Upper lobe of right lung (tissue), 1 donor: ENCODE measurements at regions not wholly inside any gene's neighbourhood (a gene's known extent, or its start where the extent isn't known, plus 50 kb on each side); places are given as distances from the start of the nearest gene placed in this dataset.

Experiments used
- ATAC-seq: fragments of 200-7000 bp; cut with Tn5 transposase; one replicate; pipeline ENCODE4 v1.9.1; 2020; ENCODE audit warnings: mild to moderate bottlenecking, moderate library complexity
- DNase-seq: peaks from one replicate; pipeline ENCODE4 v3.0.0-alpha.2; 2020
- H3K27ac ChIP-seq: fragments of 200-600 bp; one replicate; pipeline ENCODE4 v1.8.0; 2022
- H3K27me3 ChIP-seq: fragments of 200-600 bp; one replicate; pipeline ENCODE4 v1.8.0; 2022; ENCODE audit warnings: mild to moderate bottlenecking
- H3K36me3 ChIP-seq: fragments of 200-600 bp; one replicate; pipeline ENCODE4 v1.8.0; 2022
- H3K4me1 ChIP-seq: fragments of 200-600 bp; one replicate; pipeline ENCODE4 v1.8.0; 2022
- H3K4me3 ChIP-seq: fragments of 200-600 bp; one replicate; pipeline ENCODE4 v1.8.0; 2022; ENCODE audit warnings: mild to moderate bottlenecking
- H3K9me3 ChIP-seq: fragments of 200-600 bp; one replicate; pipeline ENCODE4 v1.8.0; 2022
- intact Hi-C: fragments of 100-400 bp; cut with DNase I; formaldehyde crosslinking; loops from one replicate; pipeline ENCODE4 v1.11.0; 2022
- TF ChIP-seq, protein P1 (sequence below): fragments of 200-600 bp; IDR thresholded peaks from one replicate; pipeline ENCODE4 v1.8.0; 2022; ENCODE audit warnings: antibody characterized with exemption
- donor health status: DM: no; HTN: yes; CAD: no; lungs with severe emphysema.

DNA sequence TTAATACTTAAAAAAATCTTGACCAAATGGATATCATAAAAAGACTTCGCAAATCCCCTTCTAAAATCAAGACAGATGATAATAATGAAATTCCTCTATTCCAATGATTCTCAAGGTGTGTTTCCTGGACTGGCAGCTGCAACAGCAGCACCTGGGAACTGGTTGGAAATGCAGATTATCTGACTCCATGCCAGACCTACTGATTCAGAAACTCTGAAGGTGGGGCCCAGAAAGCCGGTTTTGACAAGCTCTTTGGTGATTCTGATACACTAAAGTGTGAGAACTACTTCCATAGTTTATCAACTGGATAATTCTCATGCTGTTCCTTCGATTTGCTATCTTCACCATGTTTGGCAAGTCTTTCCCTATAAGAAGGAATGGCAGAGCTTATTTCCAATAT is 252.1 kb downstream of the COL12A1 start:
- no peaks in the 10 kb centered on the region for H3K36me3 ChIP-seq
- DNase-seq = no peak
- H3K27ac ChIP-seq = no peak overlapping the region
- TF ChIP-seq, protein P1, sequence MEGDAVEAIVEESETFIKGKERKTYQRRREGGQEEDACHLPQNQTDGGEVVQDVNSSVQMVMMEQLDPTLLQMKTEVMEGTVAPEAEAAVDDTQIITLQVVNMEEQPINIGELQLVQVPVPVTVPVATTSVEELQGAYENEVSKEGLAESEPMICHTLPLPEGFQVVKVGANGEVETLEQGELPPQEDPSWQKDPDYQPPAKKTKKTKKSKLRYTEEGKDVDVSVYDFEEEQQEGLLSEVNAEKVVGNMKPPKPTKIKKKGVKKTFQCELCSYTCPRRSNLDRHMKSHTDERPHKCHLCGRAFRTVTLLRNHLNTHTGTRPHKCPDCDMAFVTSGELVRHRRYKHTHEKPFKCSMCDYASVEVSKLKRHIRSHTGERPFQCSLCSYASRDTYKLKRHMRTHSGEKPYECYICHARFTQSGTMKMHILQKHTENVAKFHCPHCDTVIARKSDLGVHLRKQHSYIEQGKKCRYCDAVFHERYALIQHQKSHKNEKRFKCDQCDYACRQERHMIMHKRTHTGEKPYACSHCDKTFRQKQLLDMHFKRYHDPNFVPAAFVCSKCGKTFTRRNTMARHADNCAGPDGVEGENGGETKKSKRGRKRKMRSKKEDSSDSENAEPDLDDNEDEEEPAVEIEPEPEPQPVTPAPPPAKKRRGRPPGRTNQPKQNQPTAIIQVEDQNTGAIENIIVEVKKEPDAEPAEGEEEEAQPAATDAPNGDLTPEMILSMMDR = no peak
- intact Hi-C loops = no loop called here
- no peak overlapping the region for H3K4me3 ChIP-seq
- no peaks in the 10 kb centered on the region for H3K4me1 ChIP-seq
- H3K27me3 ChIP-seq = no peaks in the 10 kb centered on the region
- ATAC-seq = no peak
- no peaks in the 10 kb centered on the region for H3K9me3 ChIP-seq

DNA sequence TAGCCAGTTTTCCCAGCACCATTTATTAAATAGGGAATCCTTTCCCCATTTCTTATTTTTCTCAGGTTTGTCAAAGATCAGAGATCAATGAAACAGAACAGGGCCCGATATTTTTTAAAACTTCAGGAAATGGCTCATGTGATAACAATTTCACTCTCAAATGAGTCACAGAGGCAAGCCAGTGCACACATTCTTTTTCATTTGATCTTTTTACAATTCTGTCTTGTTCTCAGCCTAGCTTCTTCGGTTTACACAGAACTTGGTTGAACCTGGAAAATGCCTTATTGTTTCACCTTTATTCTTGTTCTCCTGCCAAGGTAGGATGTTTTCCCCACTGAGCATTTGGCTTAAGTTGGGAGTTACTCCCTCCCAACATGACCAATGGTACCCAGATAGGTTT is 258.9 kb downstream of the COL12A1 start:
- H3K27ac ChIP-seq = no peak overlapping the region
- ATAC-seq (no peak), DNase-seq (no peak)
- H3K9me3 ChIP-seq = no peaks in the 10 kb centered on the region
- intact Hi-C loops = no loop called here
- no peak overlapping the region for H3K4me3 ChIP-seq
- TF ChIP-seq, protein P1 = no peak
- H3K36me3 ChIP-seq = no peaks in the 10 kb centered on the region
- H3K27me3 ChIP-seq = no peaks in the 10 kb centered on the region
- no peaks in the 10 kb centered on the region for H3K4me1 ChIP-seq

DNA sequence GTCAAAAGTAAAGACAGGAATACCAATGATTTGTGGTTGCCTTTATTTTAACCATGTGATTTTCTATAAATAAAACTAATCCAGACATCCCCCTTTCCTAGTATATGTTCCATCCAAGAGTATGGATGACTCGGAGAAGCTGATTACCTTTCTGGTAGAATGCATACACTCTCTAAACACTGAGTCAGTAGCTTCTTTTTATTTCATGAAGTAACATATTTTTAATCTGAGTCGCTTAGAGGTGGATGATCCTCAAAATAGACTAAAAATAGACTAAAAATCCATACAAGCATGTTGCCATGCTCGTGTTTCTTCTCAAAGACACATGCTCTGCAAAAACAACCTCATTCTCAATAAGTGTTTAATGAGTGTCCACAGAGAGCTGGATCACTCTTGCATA is 263.7 kb downstream of the COL12A1 start:
- DNase-seq (no peak), ATAC-seq (no peak)
- H3K4me1 ChIP-seq = no peaks in the 10 kb centered on the region
- H3K9me3 ChIP-seq = no peaks in the 10 kb centered on the region
- intact Hi-C loops = no loop called here
- TF ChIP-seq, protein P1 = no peak
- no peaks in the 10 kb centered on the region for H3K27me3 ChIP-seq
- no peaks in the 10 kb centered on the region for H3K36me3 ChIP-seq
- H3K4me3 ChIP-seq = no peak overlapping the region
- no peak overlapping the region for H3K27ac ChIP-seq

DNA sequence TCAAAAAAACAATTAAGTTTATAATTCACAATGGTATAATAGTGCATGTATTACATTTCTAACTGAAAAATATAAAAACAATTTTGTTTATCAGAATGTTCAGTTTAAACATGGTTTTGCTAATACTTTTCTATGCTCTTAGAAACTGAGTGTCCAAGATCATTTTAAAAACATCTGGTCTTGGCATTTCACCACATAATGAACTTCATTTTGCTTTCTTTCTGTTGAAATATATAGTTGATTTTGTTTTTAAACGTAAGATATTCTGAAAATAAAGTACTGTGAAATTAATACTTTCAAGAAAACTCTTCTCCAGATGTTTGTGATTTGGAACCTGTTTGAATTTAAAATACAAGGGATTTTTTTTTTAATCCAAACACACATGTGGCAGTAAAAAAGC is 264.4 kb downstream of the COL12A1 start:
- H3K4me3 ChIP-seq = no peak overlapping the region
- DNase-seq = no peak
- no peak overlapping the region for H3K27ac ChIP-seq
- no peak for ATAC-seq
- no peaks in the 10 kb centered on the region for H3K27me3 ChIP-seq
- H3K9me3 ChIP-seq = no peaks in the 10 kb centered on the region
- H3K36me3 ChIP-seq = no peaks in the 10 kb centered on the region
- TF ChIP-seq, protein P1 = no peak
- intact Hi-C loops = no loop called here
- H3K4me1 ChIP-seq = no peaks in the 10 kb centered on the region

DNA sequence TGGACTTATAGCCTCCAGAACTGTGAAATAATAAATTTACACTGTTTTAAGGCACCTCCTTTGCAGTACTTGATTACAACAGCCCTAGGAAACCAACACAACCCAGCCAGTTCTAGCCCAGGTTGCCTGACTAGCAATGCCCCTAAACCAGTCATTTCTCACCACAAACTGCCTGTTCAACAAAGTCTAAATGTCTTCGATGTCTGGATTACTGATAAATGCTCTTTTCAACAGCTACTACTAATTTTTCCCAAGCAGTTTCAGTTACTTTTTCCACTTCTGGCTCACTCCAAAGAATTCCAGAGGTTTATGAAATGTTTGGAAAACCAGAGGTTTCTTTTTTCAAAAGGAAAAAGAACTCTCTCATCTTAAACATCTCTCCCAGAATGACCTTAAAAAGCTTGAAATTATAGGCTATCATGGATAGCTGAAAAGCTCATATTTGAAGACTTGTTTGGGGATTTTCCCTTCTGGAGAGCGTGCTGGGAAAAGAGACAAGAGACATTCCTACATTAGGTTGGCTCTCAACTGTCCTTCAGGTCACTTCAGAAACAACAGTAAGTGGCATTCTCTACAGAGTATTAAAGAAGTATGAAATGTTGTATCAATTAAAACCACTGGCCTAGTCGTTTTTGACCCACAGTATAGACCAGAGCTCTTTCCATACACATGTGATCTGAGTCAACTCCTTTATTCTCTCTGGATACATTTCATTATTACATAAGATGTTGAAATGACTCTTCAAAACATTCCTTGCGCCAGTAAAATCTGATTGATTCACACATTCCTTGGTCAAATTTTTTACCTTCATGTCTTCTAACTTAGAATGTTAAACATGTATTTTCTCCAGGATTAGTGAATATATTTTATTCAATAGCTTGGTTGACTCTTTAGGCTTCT is 265.9 kb downstream of the COL12A1 start:
- intact Hi-C loops = no loop called here

More for the DNA sequence above, 265.9 kb downstream of the COL12A1 start:
- H3K9me3 ChIP-seq = no peaks in the 10 kb centered on the region
- no peak overlapping the region for H3K4me3 ChIP-seq
- DNase-seq = no peak
- no peaks in the 10 kb centered on the region for H3K27me3 ChIP-seq
- TF ChIP-seq, protein P1 = no peak
- H3K27ac ChIP-seq = no peak overlapping the region
- no peaks in the 10 kb centered on the region for H3K36me3 ChIP-seq
- no peak for ATAC-seq
- no peaks in the 10 kb centered on the region for H3K4me1 ChIP-seq
